ENCODE measurements at regions not wholly inside any gene's neighbourhood (a gene's known extent, or its start where the extent isn't known, plus 50 kb on each side); places are given as distances from the start of the nearest gene placed in this dataset.

GRCh38 chr11:123258877-123259276 lies 63.8 kb upstream of the CLMP start:
- no peaks in the 10 kb centered on the region for H3K36me3 Mint-ChIP-seq (ENCODE audit: low read depth)
- TF ChIP-seq CTCF (IDR thresholded peaks at IDR 0.05): no peak
- H3K27ac Mint-ChIP-seq (ENCODE audit: unreplicated experiment): no peak overlapping the region
- no peak overlapping the region for H3K4me3 Mint-ChIP-seq (ENCODE audit: unreplicated experiment)
- DNase-seq (ENCODE audit: low spot score): no peak
- no peaks in the 10 kb centered on the region for H3K9me3 Mint-ChIP-seq (ENCODE audit: low read depth)
- peaks cover 2% of the 10 kb centered on the region for H3K27me3 Mint-ChIP-seq (ENCODE audit: low read depth)
- peaks cover 7% of the 10 kb centered on the region for H3K4me1 Mint-ChIP-seq (ENCODE audit: low read depth)

- no peak for TF ChIP-seq CTCF (IDR thresholded peaks at IDR 0.05)
- Mint-ChIP-seq H3K4me3 (ENCODE audit: unreplicated experiment) (no peak overlapping the region), H3K4me1 (ENCODE audit: low read depth) (peaks cover 10% of the 10 kb centered on the region), H3K27me3 (ENCODE audit: low read depth) (peaks cover 2% of the 10 kb centered on the region), H3K36me3 (ENCODE audit: low read depth) (no peaks in the 10 kb centered on the region), H3K9me3 (ENCODE audit: low read depth) (no peaks in the 10 kb centered on the region), H3K27ac (ENCODE audit: unreplicated experiment) (no peak overlapping the region)
- no peak for DNase-seq (ENCODE audit: low spot score)
Observed at GRCh38 chr11:123257370-123257769, 62.3 kb upstream of the CLMP start.

GRCh38 chr11:123255909-123256308 lies 60.9 kb upstream of the CLMP start:
- Mint-ChIP-seq H3K4me1 (ENCODE audit: low read depth) (peaks cover 13% of the 10 kb centered on the region), H3K4me3 (ENCODE audit: unreplicated experiment) (no peak overlapping the region), H3K27me3 (ENCODE audit: low read depth) (peaks cover 2% of the 10 kb centered on the region), H3K27ac (ENCODE audit: unreplicated experiment) (no peak overlapping the region), H3K9me3 (ENCODE audit: low read depth) (no peaks in the 10 kb centered on the region), H3K36me3 (ENCODE audit: low read depth) (no peaks in the 10 kb centered on the region)
- DNase-seq (ENCODE audit: low spot score): no peak
- no peak for TF ChIP-seq CTCF (IDR thresholded peaks at IDR 0.05)

- no peaks in the 10 kb centered on the region for H3K36me3 Mint-ChIP-seq (ENCODE audit: low read depth)
- no peak overlapping the region for H3K4me3 Mint-ChIP-seq (ENCODE audit: unreplicated experiment)
- no peak for TF ChIP-seq CTCF (IDR thresholded peaks at IDR 0.05)
- H3K4me1 Mint-ChIP-seq (ENCODE audit: low read depth): peaks cover 13% of the 10 kb centered on the region
- H3K9me3 Mint-ChIP-seq (ENCODE audit: low read depth): no peaks in the 10 kb centered on the region
- no peak overlapping the region for H3K27ac Mint-ChIP-seq (ENCODE audit: unreplicated experiment)
- DNase-seq (ENCODE audit: low spot score): no peak
- H3K27me3 Mint-ChIP-seq (ENCODE audit: low read depth): peaks cover 8% of the 10 kb centered on the region
Observed at GRCh38 chr11:123254357-123254756, 59.3 kb upstream of the CLMP start.

GRCh38 chr11:123253911-123254310 lies 58.9 kb upstream of the CLMP start:
- H3K9me3 Mint-ChIP-seq (ENCODE audit: low read depth): no peaks in the 10 kb centered on the region
- no peak for DNase-seq (ENCODE audit: low spot score)
- H3K27me3 Mint-ChIP-seq (ENCODE audit: low read depth): peaks cover 8% of the 10 kb centered on the region
- H3K4me1 Mint-ChIP-seq (ENCODE audit: low read depth): peaks cover 13% of the 10 kb centered on the region
- peak overlapping the region; percentile 54 for H3K27ac Mint-ChIP-seq (ENCODE audit: unreplicated experiment)
- H3K4me3 Mint-ChIP-seq (ENCODE audit: unreplicated experiment): no peak overlapping the region
- TF ChIP-seq CTCF (IDR thresholded peaks at IDR 0.05): no peak
- H3K36me3 Mint-ChIP-seq (ENCODE audit: low read depth): no peaks in the 10 kb centered on the region
